WTC11 (cell line): ENCODE measurements at regions not wholly inside any gene's neighbourhood (a gene's known extent, or its start where the extent isn't known, plus 50 kb on each side); places are given as distances from the start of the nearest gene placed in this dataset.

Experiments used
- ATAC-seq: fragments of 200-7000 bp; cut with Tn5 transposase; 2 replicates; pipeline ENCODE4 v1.10.0; 2021; ENCODE audit warnings: mild to moderate bottlenecking, moderate library complexity
- CTCF ChIA-PET: fragments of 300-600 bp; sonication (Branson Sonifier 250); formaldehyde crosslinking; loops from one replicate; lab custom pipeline; 2021; ENCODE audit warnings: antibody characterized with exemption; lab: Charles Lee
- POLR2A ChIA-PET: fragments of 350-600 bp; sonication (Branson Sonifier 250); formaldehyde crosslinking; loops from one replicate; lab custom pipeline; 2021; ENCODE audit warnings: antibody characterized with exemption; lab: Charles Lee
- DNase-seq: peaks from one replicate; pipeline ENCODE4 v3.0.0; 2021; ENCODE audit warnings: low spot score
- H3K27ac Mint-ChIP-seq: 2 replicates; pipeline ENCODE4 v1.8.0; 2021; ENCODE audit warnings: mixed read lengths
- H3K27me3 Mint-ChIP-seq: 2 replicates; pipeline ENCODE4 v1.8.0; 2021; ENCODE audit warnings: low read depth, mild to moderate bottlenecking, moderate library complexity, mixed read lengths
- H3K36me3 Mint-ChIP-seq: 2 replicates; pipeline ENCODE4 v1.8.0; 2021; ENCODE audit warnings: mixed read lengths
- H3K4me1 Mint-ChIP-seq: 2 replicates; pipeline ENCODE4 v1.8.0; 2022; ENCODE audit warnings: mixed read lengths
- H3K4me3 Mint-ChIP-seq: 2 replicates; pipeline ENCODE4 v1.8.0; 2021; ENCODE audit warnings: mild to moderate bottlenecking, moderate library complexity, mixed read lengths
- H3K9me3 Mint-ChIP-seq: 2 replicates; pipeline ENCODE4 v1.8.0; 2021; ENCODE audit warnings: mixed read lengths
- ATF1 ChIP-seq: sonication (generic); formaldehyde crosslinking; IDR thresholded peaks from 2 replicates; pipeline ENCODE4 v1.8.1; 2023; ENCODE audit warnings: mild to moderate bottlenecking, moderate library complexity, missing genetic modification reagents
- ETV6 ChIP-seq: sonication (generic); formaldehyde crosslinking; IDR thresholded peaks from 2 replicates; pipeline ENCODE4 v1.8.1; 2022; ENCODE audit warnings: mild to moderate bottlenecking, missing genetic modification reagents
- GRHL2 ChIP-seq: fragments of 250-450 bp; sonication (Bioruptor Pico); IDR thresholded peaks from 2 replicates; pipeline ENCODE4 v1.8.0; 2022; ENCODE audit warnings: mild to moderate bottlenecking, moderate library complexity; ENCODE audit not compliant: insufficient replicate concordance, severe bottlenecking
- IRF2 ChIP-seq: sonication (generic); formaldehyde crosslinking; IDR thresholded peaks from 2 replicates; pipeline ENCODE4 v1.8.0; 2022; ENCODE audit warnings: low read depth, missing genetic modification reagents, borderline replicate concordance
- MXD4 ChIP-seq: fragments of 250-450 bp; sonication (Bioruptor Pico); IDR thresholded peaks from 2 replicates; pipeline ENCODE4 v1.8.0; 2021; ENCODE audit warnings: mild to moderate bottlenecking, moderate library complexity, borderline replicate concordance
- MYBL2 ChIP-seq: sonication (generic); formaldehyde crosslinking; IDR thresholded peaks from 2 replicates; pipeline ENCODE4 v1.8.1; 2023; ENCODE audit warnings: mild to moderate bottlenecking, moderate library complexity, missing genetic modification reagents
- NFYB ChIP-seq: sonication (generic); formaldehyde crosslinking; conservative IDR thresholded peaks from 2 replicates; pipeline ENCODE4 v1.8.0; 2022; ENCODE audit warnings: low read depth, missing genetic modification reagents
- NR1H2 ChIP-seq: sonication (generic); formaldehyde crosslinking; IDR thresholded peaks from 2 replicates; pipeline ENCODE4 v1.9.0; 2021; ENCODE audit warnings: mild to moderate bottlenecking, moderate library complexity, missing genetic modification reagents
- SMAD4 ChIP-seq: sonication (generic); formaldehyde crosslinking; IDR thresholded peaks from 2 replicates; pipeline ENCODE4 v1.8.0; 2022; ENCODE audit warnings: mild to moderate bottlenecking, missing genetic modification reagents
- ZNF423 ChIP-seq: fragments of 250-450 bp; sonication (Bioruptor Pico); IDR thresholded peaks from 2 replicates; pipeline ENCODE4 v2.1.2; 2022; ENCODE audit warnings: mild to moderate bottlenecking, moderate library complexity
- ZNF671 ChIP-seq: fragments of 250-450 bp; sonication (Bioruptor Pico); IDR thresholded peaks from 2 replicates; pipeline ENCODE4 v1.8.0; 2021; ENCODE audit warnings: mild to moderate bottlenecking
- TF ChIP-seq, protein P1 (sequence below): sonication (generic); formaldehyde crosslinking; IDR thresholded peaks from 2 replicates; pipeline ENCODE4 v1.8.1; 2022; ENCODE audit warnings: mild to moderate bottlenecking, missing genetic modification reagents, moderate library complexity, borderline replicate concordance
- TF ChIP-seq, protein P2 (sequence below): sonication (generic); formaldehyde crosslinking; conservative IDR thresholded peaks from 2 replicates; pipeline ENCODE4 v1.8.1; 2022; ENCODE audit warnings: mild to moderate bottlenecking, missing genetic modification reagents
- TF ChIP-seq, protein P3 (sequence below): fragments of 250-450 bp; sonication (Bioruptor Pico); IDR thresholded peaks from 2 replicates; pipeline ENCODE4 v1.9.0; 2021; ENCODE audit warnings: mild to moderate bottlenecking
- TF ChIP-seq, protein P4 (sequence below): sonication (generic); formaldehyde crosslinking; IDR thresholded peaks from 2 replicates; pipeline ENCODE4 v1.8.1; 2022; ENCODE audit warnings: low read depth, missing genetic modification reagents, borderline replicate concordance
- TF ChIP-seq, protein P5 (sequence below): fragments of 250-450 bp; sonication (Bioruptor Pico); IDR thresholded peaks from 2 replicates; pipeline ENCODE4 v1.8.0; 2021; ENCODE audit warnings: mild to moderate bottlenecking
- TF ChIP-seq, protein P6 (sequence below): sonication (generic); formaldehyde crosslinking; IDR thresholded peaks from 2 replicates; pipeline ENCODE4 v1.8.1; 2023; ENCODE audit warnings: mild to moderate bottlenecking, missing genetic modification reagents
- TF ChIP-seq, protein P7 (sequence below): sonication (generic); formaldehyde crosslinking; IDR thresholded peaks from 2 replicates; pipeline ENCODE4 v1.8.0; 2023; ENCODE audit warnings: mild to moderate bottlenecking, missing genetic modification reagents
- TF ChIP-seq, protein P8 (sequence below): sonication (generic); formaldehyde crosslinking; IDR thresholded peaks from 2 replicates; pipeline ENCODE4 v1.8.1; 2023; ENCODE audit warnings: mild to moderate bottlenecking, missing genetic modification reagents, moderate library complexity

DNA sequence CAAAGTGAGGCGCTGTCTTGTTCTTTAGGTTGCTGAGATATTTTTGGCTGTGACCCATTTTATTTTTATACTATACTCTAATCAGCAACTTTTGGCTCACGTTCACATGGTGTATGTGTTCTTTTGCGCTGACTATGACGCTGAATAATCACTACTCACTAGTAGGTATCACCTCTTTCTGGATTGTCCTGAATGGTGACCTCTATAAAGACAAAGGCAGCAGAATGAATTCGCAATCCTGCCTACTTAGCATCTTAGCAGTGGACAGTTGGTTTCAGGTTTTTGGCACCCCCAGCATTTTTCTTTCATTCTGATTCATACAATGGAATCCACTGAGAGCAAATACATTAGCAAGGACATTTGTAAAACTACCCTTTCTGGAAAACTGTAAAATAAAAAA, 351.3 kb downstream of the JRKL start (continued):
- TF ChIP-seq, protein P1, sequence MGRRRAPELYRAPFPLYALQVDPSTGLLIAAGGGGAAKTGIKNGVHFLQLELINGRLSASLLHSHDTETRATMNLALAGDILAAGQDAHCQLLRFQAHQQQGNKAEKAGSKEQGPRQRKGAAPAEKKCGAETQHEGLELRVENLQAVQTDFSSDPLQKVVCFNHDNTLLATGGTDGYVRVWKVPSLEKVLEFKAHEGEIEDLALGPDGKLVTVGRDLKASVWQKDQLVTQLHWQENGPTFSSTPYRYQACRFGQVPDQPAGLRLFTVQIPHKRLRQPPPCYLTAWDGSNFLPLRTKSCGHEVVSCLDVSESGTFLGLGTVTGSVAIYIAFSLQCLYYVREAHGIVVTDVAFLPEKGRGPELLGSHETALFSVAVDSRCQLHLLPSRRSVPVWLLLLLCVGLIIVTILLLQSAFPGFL (CRISPR knock-in tag), result no peak
- TF ChIP-seq IRF2, result no peak
- TF ChIP-seq, protein P2, sequence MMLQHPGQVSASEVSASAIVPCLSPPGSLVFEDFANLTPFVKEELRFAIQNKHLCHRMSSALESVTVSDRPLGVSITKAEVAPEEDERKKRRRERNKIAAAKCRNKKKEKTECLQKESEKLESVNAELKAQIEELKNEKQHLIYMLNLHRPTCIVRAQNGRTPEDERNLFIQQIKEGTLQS (CRISPR knock-in tag), result no peak
- TF ChIP-seq, protein P3, sequence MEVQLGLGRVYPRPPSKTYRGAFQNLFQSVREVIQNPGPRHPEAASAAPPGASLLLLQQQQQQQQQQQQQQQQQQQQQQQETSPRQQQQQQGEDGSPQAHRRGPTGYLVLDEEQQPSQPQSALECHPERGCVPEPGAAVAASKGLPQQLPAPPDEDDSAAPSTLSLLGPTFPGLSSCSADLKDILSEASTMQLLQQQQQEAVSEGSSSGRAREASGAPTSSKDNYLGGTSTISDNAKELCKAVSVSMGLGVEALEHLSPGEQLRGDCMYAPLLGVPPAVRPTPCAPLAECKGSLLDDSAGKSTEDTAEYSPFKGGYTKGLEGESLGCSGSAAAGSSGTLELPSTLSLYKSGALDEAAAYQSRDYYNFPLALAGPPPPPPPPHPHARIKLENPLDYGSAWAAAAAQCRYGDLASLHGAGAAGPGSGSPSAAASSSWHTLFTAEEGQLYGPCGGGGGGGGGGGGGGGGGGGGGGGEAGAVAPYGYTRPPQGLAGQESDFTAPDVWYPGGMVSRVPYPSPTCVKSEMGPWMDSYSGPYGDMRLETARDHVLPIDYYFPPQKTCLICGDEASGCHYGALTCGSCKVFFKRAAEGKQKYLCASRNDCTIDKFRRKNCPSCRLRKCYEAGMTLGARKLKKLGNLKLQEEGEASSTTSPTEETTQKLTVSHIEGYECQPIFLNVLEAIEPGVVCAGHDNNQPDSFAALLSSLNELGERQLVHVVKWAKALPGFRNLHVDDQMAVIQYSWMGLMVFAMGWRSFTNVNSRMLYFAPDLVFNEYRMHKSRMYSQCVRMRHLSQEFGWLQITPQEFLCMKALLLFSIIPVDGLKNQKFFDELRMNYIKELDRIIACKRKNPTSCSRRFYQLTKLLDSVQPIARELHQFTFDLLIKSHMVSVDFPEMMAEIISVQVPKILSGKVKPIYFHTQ (CRISPR knock-in tag), result no peak
- TF ChIP-seq SMAD4 (CRISPR knock-in tag), result no peak
- TF ChIP-seq, protein P4, sequence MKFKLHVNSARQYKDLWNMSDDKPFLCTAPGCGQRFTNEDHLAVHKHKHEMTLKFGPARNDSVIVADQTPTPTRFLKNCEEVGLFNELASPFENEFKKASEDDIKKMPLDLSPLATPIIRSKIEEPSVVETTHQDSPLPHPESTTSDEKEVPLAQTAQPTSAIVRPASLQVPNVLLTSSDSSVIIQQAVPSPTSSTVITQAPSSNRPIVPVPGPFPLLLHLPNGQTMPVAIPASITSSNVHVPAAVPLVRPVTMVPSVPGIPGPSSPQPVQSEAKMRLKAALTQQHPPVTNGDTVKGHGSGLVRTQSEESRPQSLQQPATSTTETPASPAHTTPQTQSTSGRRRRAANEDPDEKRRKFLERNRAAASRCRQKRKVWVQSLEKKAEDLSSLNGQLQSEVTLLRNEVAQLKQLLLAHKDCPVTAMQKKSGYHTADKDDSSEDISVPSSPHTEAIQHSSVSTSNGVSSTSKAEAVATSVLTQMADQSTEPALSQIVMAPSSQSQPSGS, result no peak

DNA sequence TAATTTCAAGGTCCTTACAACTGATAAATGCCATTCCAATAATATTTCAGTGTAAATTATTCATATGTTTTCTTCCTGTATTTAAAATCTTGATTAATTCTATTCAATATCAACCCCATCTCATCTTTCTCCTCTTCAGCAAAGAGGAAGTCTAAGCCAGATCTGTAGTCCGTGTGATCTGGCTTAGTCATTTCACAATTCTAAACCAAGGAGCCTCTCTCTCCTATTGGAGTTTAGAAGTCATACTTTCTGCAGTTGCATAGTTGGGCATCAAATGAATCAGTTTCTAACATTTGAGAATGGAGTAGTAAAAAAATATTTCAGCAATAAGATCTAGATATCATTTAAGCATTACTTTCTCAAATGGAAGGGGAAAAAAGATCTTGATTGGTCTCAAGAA, 354.9 kb downstream of the JRKL start:
- CTCF ChIA-PET, result no interaction called here
- no peak overlapping the region for H3K4me3 Mint-ChIP-seq
- no peak for ATAC-seq

DNA sequence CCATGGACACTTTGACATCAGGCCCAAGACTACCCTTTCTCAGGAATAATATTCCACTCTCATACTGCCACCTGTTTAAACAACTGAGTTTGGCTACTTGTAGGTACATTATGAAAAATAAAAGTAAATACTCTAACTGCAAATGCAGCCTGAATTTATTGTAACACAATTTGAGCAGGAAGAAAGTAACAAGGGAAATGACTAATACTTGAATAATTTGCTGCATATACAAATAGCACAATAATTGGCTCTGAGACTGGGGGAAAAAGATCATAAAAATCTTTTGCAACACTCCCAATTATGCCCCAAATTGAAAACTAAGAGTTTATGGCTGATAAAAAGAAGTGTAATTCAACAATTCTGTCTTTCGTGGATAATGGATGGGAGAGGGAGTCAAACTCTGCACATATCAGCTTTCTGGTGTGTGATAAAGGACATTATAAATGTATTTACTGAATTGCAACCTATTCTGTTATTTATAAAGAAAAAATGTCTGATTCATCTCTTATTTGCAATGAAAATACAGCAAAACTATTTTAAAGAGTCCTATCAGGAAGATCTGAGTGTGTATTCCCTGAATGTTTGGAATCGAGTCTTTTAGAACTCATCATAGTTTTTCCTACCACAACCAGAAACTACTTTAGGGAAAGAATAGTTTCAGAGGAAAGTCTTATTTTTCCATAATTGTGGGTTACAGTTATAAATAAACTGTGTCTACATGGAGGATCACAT, 359.0 kb downstream of the JRKL start:
- no peaks in the 10 kb centered on the region for H3K27me3 Mint-ChIP-seq
- H3K9me3 Mint-ChIP-seq, result no peaks in the 10 kb centered on the region
- H3K4me3 Mint-ChIP-seq, result no peak overlapping the region
- CTCF ChIA-PET, result no interaction called here
- ATAC-seq, result no peak
- no peak for DNase-seq
- H3K27ac Mint-ChIP-seq, result no peak overlapping the region
- 0 out of 2 replicates have a peak, but pooled peaks cover 4% of the 10 kb centered on the region for H3K4me1 Mint-ChIP-seq
- H3K36me3 Mint-ChIP-seq, result no peaks in the 10 kb centered on the region
- POLR2A ChIA-PET, result no interaction called here
- TF ChIP-seq ETV6 (CRISPR knock-in tag) (no peak), MYBL2 (no peak), ZNF423 (CRISPR knock-in tag) (no peak), NR1H2 (CRISPR knock-in tag) (no peak), ZNF671 (CRISPR knock-in tag) (no peak)
- TF ChIP-seq, protein P5, sequence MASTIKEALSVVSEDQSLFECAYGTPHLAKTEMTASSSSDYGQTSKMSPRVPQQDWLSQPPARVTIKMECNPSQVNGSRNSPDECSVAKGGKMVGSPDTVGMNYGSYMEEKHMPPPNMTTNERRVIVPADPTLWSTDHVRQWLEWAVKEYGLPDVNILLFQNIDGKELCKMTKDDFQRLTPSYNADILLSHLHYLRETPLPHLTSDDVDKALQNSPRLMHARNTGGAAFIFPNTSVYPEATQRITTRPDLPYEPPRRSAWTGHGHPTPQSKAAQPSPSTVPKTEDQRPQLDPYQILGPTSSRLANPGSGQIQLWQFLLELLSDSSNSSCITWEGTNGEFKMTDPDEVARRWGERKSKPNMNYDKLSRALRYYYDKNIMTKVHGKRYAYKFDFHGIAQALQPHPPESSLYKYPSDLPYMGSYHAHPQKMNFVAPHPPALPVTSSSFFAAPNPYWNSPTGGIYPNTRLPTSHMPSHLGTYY (CRISPR knock-in tag), result no peak
- TF ChIP-seq, protein P6, sequence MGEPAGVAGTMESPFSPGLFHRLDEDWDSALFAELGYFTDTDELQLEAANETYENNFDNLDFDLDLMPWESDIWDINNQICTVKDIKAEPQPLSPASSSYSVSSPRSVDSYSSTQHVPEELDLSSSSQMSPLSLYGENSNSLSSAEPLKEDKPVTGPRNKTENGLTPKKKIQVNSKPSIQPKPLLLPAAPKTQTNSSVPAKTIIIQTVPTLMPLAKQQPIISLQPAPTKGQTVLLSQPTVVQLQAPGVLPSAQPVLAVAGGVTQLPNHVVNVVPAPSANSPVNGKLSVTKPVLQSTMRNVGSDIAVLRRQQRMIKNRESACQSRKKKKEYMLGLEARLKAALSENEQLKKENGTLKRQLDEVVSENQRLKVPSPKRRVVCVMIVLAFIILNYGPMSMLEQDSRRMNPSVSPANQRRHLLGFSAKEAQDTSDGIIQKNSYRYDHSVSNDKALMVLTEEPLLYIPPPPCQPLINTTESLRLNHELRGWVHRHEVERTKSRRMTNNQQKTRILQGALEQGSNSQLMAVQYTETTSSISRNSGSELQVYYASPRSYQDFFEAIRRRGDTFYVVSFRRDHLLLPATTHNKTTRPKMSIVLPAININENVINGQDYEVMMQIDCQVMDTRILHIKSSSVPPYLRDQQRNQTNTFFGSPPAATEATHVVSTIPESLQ (CRISPR knock-in tag), result no peak

More for the DNA sequence above, 354.9 kb downstream of the JRKL start:
- DNase-seq, result no peak
- Mint-ChIP-seq H3K27me3 (no peaks in the 10 kb centered on the region), H3K4me1 (0 out of 2 replicates have a peak, but pooled peaks cover 4% of the 10 kb centered on the region), H3K27ac (no peak overlapping the region), H3K9me3 (0 out of 2 replicates have a peak, but pooled peaks cover 9% of the 10 kb centered on the region), H3K36me3 (no peaks in the 10 kb centered on the region)
- POLR2A ChIA-PET, result no interaction called here
- TF ChIP-seq, protein P7, sequence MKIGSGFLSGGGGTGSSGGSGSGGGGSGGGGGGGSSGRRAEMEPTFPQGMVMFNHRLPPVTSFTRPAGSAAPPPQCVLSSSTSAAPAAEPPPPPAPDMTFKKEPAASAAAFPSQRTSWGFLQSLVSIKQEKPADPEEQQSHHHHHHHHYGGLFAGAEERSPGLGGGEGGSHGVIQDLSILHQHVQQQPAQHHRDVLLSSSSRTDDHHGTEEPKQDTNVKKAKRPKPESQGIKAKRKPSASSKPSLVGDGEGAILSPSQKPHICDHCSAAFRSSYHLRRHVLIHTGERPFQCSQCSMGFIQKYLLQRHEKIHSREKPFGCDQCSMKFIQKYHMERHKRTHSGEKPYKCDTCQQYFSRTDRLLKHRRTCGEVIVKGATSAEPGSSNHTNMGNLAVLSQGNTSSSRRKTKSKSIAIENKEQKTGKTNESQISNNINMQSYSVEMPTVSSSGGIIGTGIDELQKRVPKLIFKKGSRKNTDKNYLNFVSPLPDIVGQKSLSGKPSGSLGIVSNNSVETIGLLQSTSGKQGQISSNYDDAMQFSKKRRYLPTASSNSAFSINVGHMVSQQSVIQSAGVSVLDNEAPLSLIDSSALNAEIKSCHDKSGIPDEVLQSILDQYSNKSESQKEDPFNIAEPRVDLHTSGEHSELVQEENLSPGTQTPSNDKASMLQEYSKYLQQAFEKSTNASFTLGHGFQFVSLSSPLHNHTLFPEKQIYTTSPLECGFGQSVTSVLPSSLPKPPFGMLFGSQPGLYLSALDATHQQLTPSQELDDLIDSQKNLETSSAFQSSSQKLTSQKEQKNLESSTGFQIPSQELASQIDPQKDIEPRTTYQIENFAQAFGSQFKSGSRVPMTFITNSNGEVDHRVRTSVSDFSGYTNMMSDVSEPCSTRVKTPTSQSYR (CRISPR knock-in tag), result no peak
- TF ChIP-seq MXD4 (no peak), GRHL2 (CRISPR knock-in tag) (no peak), IRF2 (no peak), NFYB (CRISPR knock-in tag) (no peak), ATF1 (no peak)
- TF ChIP-seq, protein P8, sequence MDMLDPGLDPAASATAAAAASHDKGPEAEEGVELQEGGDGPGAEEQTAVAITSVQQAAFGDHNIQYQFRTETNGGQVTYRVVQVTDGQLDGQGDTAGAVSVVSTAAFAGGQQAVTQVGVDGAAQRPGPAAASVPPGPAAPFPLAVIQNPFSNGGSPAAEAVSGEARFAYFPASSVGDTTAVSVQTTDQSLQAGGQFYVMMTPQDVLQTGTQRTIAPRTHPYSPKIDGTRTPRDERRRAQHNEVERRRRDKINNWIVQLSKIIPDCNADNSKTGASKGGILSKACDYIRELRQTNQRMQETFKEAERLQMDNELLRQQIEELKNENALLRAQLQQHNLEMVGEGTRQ (CRISPR knock-in tag), result no peak
